ENCODE measurements at regions not wholly inside any gene's neighbourhood (a gene's known extent, or its start where the extent isn't known, plus 50 kb on each side); places are given as distances from the start of the nearest gene placed in this dataset.

- Histone ChIP-seq H3K4me3 (no peak overlapping the region), H3K9me3 (no peaks in the 10 kb centered on the region), H3K4me1 (no peaks in the 10 kb centered on the region), H3K27me3 (no peaks in the 10 kb centered on the region), H3K36me3 (no peaks in the 10 kb centered on the region), H3K27ac (no peak overlapping the region)
- ATAC-seq (no peak), DNase-seq (no peak)
- intact Hi-C loops (cut with DNase I; ENCODE audit: low total_unique reads): no loop called here
- TF ChIP-seq CTCF (IDR thresholded peaks at IDR 0.05 in 4 of 5, conservative IDR thresholded peaks at IDR 0.05 in 1 of 5) (no peak), POLR2A (IDR thresholded peaks at IDR 0.05) (no peak)
- in situ Hi-C loops (cut with MboI; ENCODE audit: low sequenced_read_pairs in 4 of 4): no loop called here
Measured at GRCh38 chr7:15105711-15106110, 203.2 kb upstream of the DGKB start.

DNA sequence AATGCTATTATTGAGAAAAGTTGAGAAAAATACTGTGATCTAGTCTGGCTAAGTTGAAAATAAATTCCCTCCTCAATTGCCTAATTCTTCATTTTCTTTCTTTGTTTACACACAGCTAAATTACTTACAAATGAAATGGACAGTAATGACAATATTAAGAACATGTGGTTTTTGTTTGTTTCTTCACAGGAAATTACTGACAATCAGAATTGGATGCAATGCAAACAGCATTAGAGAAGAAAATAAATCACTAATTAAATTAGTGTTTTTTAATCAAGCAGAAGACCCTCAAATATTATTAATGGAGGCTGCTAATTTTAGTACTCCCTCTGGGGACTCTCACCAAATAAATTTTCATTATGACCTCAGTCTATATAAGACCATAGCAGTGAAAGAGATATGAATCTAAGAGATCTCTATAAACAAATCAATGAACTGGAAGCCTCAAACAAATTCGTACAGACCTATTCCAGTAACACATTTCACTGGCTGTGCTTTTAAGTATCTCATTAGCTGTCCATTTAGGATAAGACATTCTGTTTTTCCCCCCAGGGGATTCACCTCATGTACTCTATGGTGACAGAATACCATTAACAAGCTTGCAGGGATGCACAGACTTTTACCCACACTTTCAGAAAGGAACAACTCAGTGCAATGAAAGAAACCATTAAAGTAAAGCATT lies 202.0 kb upstream of the DGKB start:
- TF ChIP-seq POLR2A (IDR thresholded peaks at IDR 0.05): no peak
- TF ChIP-seq CTCF (IDR thresholded peaks at IDR 0.05 in 4 of 5, conservative IDR thresholded peaks at IDR 0.05 in 1 of 5): no peak
- intact Hi-C loops (cut with DNase I; ENCODE audit: low total_unique reads): no loop called here
- no peak for ATAC-seq

DNA sequence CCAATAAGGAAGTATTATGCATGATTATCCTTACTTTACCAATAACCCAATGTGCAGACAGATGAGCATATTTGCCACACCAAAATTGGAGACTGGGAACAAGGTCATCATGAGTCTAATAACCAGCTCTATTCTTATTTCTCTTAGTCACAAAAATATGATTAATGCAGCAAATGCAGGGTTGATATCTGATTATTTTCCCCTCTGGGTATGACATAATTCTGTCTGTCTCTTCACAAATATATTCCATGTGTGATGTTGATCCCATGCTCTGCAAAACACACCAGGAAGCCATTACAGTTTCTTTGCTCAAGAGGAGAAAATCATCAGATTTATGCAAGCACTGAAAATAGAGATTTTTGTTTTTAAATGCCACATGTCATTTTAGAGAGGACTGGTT lies 196.5 kb upstream of the DGKB start:
- ATAC-seq: no peak
- in situ Hi-C loops (cut with MboI; ENCODE audit: low sequenced_read_pairs in 4 of 4): no loop called here

More for the DNA sequence above, 202.0 kb upstream of the DGKB start:
- no peak overlapping the region for H3K4me3 ChIP-seq
- DNase-seq: no peak
- no peak overlapping the region for H3K27ac ChIP-seq
- in situ Hi-C loops (cut with MboI; ENCODE audit: low sequenced_read_pairs in 4 of 4): no loop called here
- no peaks in the 10 kb centered on the region for H3K9me3 ChIP-seq
- no peaks in the 10 kb centered on the region for H3K36me3 ChIP-seq
- no peaks in the 10 kb centered on the region for H3K27me3 ChIP-seq
- no peaks in the 10 kb centered on the region for H3K4me1 ChIP-seq

DNA sequence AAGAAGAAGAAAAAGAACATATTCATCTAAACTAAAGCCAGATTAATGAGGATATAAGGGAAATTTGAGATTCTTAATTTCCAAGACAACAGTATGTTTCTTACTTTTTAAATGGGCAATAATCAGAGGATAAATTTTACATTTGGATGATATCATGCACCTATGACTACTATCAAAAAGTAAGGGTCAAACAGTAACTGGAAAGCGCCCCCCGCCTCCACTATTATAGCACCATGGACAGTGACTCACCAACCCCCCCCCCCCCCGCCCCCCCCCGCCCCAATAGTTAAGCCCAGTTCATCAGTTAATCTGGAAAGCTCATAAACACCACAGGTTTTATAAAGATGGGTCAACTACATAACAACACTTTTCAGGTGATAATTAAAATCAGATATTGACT lies 194.3 kb upstream of the DGKB start:
- in situ Hi-C loops (cut with MboI; ENCODE audit: low sequenced_read_pairs in 4 of 4): no loop called here
- Histone ChIP-seq H3K27me3 (no peaks in the 10 kb centered on the region), H3K4me1 (no peaks in the 10 kb centered on the region), H3K4me3 (no peak overlapping the region), H3K9me3 (no peaks in the 10 kb centered on the region), H3K36me3 (no peaks in the 10 kb centered on the region), H3K27ac (no peak overlapping the region)
- TF ChIP-seq CTCF (IDR thresholded peaks at IDR 0.05 in 4 of 5, conservative IDR thresholded peaks at IDR 0.05 in 1 of 5) (no peak), POLR2A (IDR thresholded peaks at IDR 0.05) (no peak)
- DNase-seq (no peak), ATAC-seq (no peak)
- intact Hi-C loops (cut with DNase I; ENCODE audit: low total_unique reads): no loop called here

More for the DNA sequence above, 196.5 kb upstream of the DGKB start:
- DNase-seq: no peak
- Histone ChIP-seq H3K4me1 (no peaks in the 10 kb centered on the region), H3K36me3 (no peaks in the 10 kb centered on the region), H3K27ac (no peak overlapping the region), H3K27me3 (no peaks in the 10 kb centered on the region), H3K9me3 (no peaks in the 10 kb centered on the region), H3K4me3 (no peak overlapping the region)
- TF ChIP-seq POLR2A (IDR thresholded peaks at IDR 0.05) (no peak), CTCF (IDR thresholded peaks at IDR 0.05 in 4 of 5, conservative IDR thresholded peaks at IDR 0.05 in 1 of 5) (no peak)
- intact Hi-C loops (cut with DNase I; ENCODE audit: low total_unique reads): no loop called here

GRCh38 chr7:15094989-15095388 lies 192.4 kb upstream of the DGKB start:
- in situ Hi-C loops (cut with MboI; ENCODE audit: low sequenced_read_pairs in 4 of 4): no loop called here
- ATAC-seq (no peak), DNase-seq (no peak)
- no peak overlapping the region for H3K4me3 ChIP-seq
- H3K4me1 ChIP-seq: no peaks in the 10 kb centered on the region
- H3K27ac ChIP-seq: no peak overlapping the region
- no peaks in the 10 kb centered on the region for H3K9me3 ChIP-seq
- no peaks in the 10 kb centered on the region for H3K27me3 ChIP-seq
- no peaks in the 10 kb centered on the region for H3K36me3 ChIP-seq
- intact Hi-C loops (cut with DNase I; ENCODE audit: low total_unique reads): no loop called here
- TF ChIP-seq POLR2A (IDR thresholded peaks at IDR 0.05) (no peak), CTCF (IDR thresholded peaks at IDR 0.05 in 4 of 5, conservative IDR thresholded peaks at IDR 0.05 in 1 of 5) (no peak)
